Suprapubic skin (tissue), 4 donors: ENCODE measurements at regions not wholly inside any gene's neighbourhood (a gene's known extent, or its start where the extent isn't known, plus 50 kb on each side); places are given as distances from the start of the nearest gene placed in this dataset.

ENCODE experiments used
- POLR2A ChIP-seq, 2 donors: fragments of 450-650 bp; IDR thresholded peaks; one replicate each; pipeline ENCODE4 v1.6.1; 2017; ENCODE audit warnings: antibody characterized with exemption in 2 of 2, mild to moderate bottlenecking in 2 of 2, moderate library complexity in 2 of 2
- POLR2AphosphoS5 ChIP-seq, 3 donors: sonication (generic); formaldehyde crosslinking; IDR thresholded peaks; one replicate each; pipeline ENCODE4 v1.6.1; 2017; ENCODE audit warnings: antibody characterized with exemption in 3 of 3
- TF ChIP-seq, protein P1 (sequence below), 2 donors: fragments of 200-600 bp in 1 of 2; fragments of 450-650 bp in 1 of 2; sonication (generic) in 1 of 2; IDR thresholded peaks; one replicate each; pipeline ENCODE4 v1.5.1; 2016 to 2019; ENCODE audit warnings: antibody characterized with exemption in 2 of 2, mild to moderate bottlenecking in 1 of 2, moderate library complexity in 1 of 2

DNA sequence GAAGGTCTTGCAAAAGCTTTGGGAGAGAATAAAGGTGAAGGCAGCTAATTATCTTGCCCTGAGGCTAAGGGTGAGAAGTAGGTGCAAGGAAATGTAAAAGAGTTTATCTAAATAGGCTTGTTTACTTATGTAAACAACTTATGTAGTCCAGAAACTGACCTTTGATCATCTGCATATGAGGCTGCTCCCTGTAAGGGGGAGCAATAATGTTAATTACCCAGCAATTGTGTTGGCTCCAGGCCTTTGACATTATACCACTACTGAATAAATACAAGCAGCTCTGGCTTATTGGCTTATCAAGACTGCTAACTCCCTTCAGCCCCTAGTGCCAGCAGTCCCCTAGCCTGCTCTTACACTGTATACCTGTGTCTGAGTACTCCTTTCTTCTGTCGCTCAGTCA, 303.7 kb upstream of the GNPDA2 start:
- TF ChIP-seq, protein P1, sequence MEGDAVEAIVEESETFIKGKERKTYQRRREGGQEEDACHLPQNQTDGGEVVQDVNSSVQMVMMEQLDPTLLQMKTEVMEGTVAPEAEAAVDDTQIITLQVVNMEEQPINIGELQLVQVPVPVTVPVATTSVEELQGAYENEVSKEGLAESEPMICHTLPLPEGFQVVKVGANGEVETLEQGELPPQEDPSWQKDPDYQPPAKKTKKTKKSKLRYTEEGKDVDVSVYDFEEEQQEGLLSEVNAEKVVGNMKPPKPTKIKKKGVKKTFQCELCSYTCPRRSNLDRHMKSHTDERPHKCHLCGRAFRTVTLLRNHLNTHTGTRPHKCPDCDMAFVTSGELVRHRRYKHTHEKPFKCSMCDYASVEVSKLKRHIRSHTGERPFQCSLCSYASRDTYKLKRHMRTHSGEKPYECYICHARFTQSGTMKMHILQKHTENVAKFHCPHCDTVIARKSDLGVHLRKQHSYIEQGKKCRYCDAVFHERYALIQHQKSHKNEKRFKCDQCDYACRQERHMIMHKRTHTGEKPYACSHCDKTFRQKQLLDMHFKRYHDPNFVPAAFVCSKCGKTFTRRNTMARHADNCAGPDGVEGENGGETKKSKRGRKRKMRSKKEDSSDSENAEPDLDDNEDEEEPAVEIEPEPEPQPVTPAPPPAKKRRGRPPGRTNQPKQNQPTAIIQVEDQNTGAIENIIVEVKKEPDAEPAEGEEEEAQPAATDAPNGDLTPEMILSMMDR (IDR thresholded peaks at IDR 0.05), result no peak
- no peak for TF ChIP-seq POLR2A (IDR thresholded peaks at IDR 0.05)
- TF ChIP-seq POLR2AphosphoS5 (IDR thresholded peaks at IDR 0.05), result no peak
